ENCODE measurements at regions not wholly inside any gene's neighbourhood (a gene's known extent, or its start where the extent isn't known, plus 50 kb on each side); places are given as distances from the start of the nearest gene placed in this dataset.

GRCh38 chr5:143543358-143544255, 140.1 kb upstream of the NR3C1 start:
- DNase-seq (ENCODE audit: low spot score): no peak

GRCh38 chr5:143542798-143543144, 139.3 kb upstream of the NR3C1 start:
- ChIA-PET POLR2A (ENCODE audit: low non-redundant PET) (no interaction called here), CTCF (no interaction called here)
- DNase-seq (ENCODE audit: low spot score): no peak
- intact Hi-C loops (cut with micrococcal nuclease; ENCODE audit: unreplicated experiment): no loop called here
- Histone ChIP-seq H3K9me3 (ENCODE audit: low read depth, low read length, poor library complexity, severe bottlenecking) (no peaks in the 10 kb centered on the region), H3K27me3 (replicated peaks; ENCODE audit: insufficient read depth, low read depth, low read length, poor library complexity) (no peaks in the 10 kb centered on the region), H3K4me3 (ENCODE audit: low read depth, low read length, poor library complexity, severe bottlenecking) (no peak overlapping the region), H3K4me1 (ENCODE audit: insufficient read depth, low read length, poor library complexity, severe bottlenecking) (no peaks in the 10 kb centered on the region), H3K27ac (ENCODE audit: low read depth, low read length, poor library complexity, severe bottlenecking) (no peak overlapping the region), H3K36me3 (ENCODE audit: insufficient read depth, low read length, poor library complexity, severe bottlenecking) (no peaks in the 10 kb centered on the region)
- no TSS peak for BruUV-seq (replicated peaks)
- TF ChIP-seq EZH2 (IDR thresholded peaks at IDR 0.05; ENCODE audit: borderline replicate concordance, low read depth, low read length, poor library complexity, severe bottlenecking): no peak
- TF ChIP-seq CTCF (conservative IDR thresholded peaks at IDR 0.05; ENCODE audit: low read depth, low read length): no peak

More at GRCh38 chr5:143543358-143544255, 140.1 kb upstream of the NR3C1 start:
- Histone ChIP-seq H3K27me3 (replicated peaks; ENCODE audit: insufficient read depth, low read depth, low read length, poor library complexity) (no peaks in the 10 kb centered on the region), H3K9me3 (ENCODE audit: low read depth, low read length, poor library complexity, severe bottlenecking) (no peaks in the 10 kb centered on the region), H3K4me3 (ENCODE audit: low read depth, low read length, poor library complexity, severe bottlenecking) (no peak overlapping the region), H3K36me3 (ENCODE audit: insufficient read depth, low read length, poor library complexity, severe bottlenecking) (no peaks in the 10 kb centered on the region), H3K4me1 (ENCODE audit: insufficient read depth, low read length, poor library complexity, severe bottlenecking) (no peaks in the 10 kb centered on the region), H3K27ac (ENCODE audit: low read depth, low read length, poor library complexity, severe bottlenecking) (no peak overlapping the region)
- TF ChIP-seq CTCF (conservative IDR thresholded peaks at IDR 0.05; ENCODE audit: low read depth, low read length) (no peak), EZH2 (IDR thresholded peaks at IDR 0.05; ENCODE audit: borderline replicate concordance, low read depth, low read length, poor library complexity, severe bottlenecking) (no peak)
- intact Hi-C loops (cut with micrococcal nuclease; ENCODE audit: unreplicated experiment): no loop called here
- POLR2A ChIA-PET (ENCODE audit: low non-redundant PET): no interaction called here
- CTCF ChIA-PET: no interaction called here
- no TSS peak for BruUV-seq (replicated peaks)

- intact Hi-C loops (cut with micrococcal nuclease; ENCODE audit: unreplicated experiment): no loop called here
- TF ChIP-seq EZH2 (IDR thresholded peaks at IDR 0.05; ENCODE audit: borderline replicate concordance, low read depth, low read length, poor library complexity, severe bottlenecking): no peak
- TF ChIP-seq CTCF (conservative IDR thresholded peaks at IDR 0.05; ENCODE audit: low read depth, low read length): no peak
- no TSS peak for BruUV-seq (replicated peaks)
- CTCF ChIA-PET: no interaction called here
- Histone ChIP-seq H3K4me3 (ENCODE audit: low read depth, low read length, poor library complexity, severe bottlenecking) (no peak overlapping the region), H3K4me1 (ENCODE audit: insufficient read depth, low read length, poor library complexity, severe bottlenecking) (no peaks in the 10 kb centered on the region), H3K27me3 (replicated peaks; ENCODE audit: insufficient read depth, low read depth, low read length, poor library complexity) (no peaks in the 10 kb centered on the region), H3K9me3 (ENCODE audit: low read depth, low read length, poor library complexity, severe bottlenecking) (no peaks in the 10 kb centered on the region), H3K36me3 (ENCODE audit: insufficient read depth, low read length, poor library complexity, severe bottlenecking) (no peaks in the 10 kb centered on the region), H3K27ac (ENCODE audit: low read depth, low read length, poor library complexity, severe bottlenecking) (no peak overlapping the region)
- DNase-seq (ENCODE audit: low spot score): no peak
- POLR2A ChIA-PET (ENCODE audit: low non-redundant PET): no interaction called here
Observed at GRCh38 chr5:143541943-143542797, 138.7 kb upstream of the NR3C1 start.
